Keratinocyte (primary cell): ENCODE measurements at regions not wholly inside any gene's neighbourhood (a gene's known extent, or its start where the extent isn't known, plus 50 kb on each side); places are given as distances from the start of the nearest gene placed in this dataset.

Experiments
- DNase-seq: peaks from one replicate; pipeline ENCODE4 v3.0.0-alpha.2; 2011; ENCODE audit warnings: low read depth, missing footprints, low spot score
- FAIRE-seq: peaks from 2 replicates; lab custom pipeline; 2011; peaks lifted over from hg19 to GRCh38; lab: Jason Lieb, UNC
- H2AFZ ChIP-seq: 2 replicates; pipeline ENCODE4 v1.6.0; 2012; ENCODE audit warnings: low read length, control low read depth, inconsistent platforms; ENCODE audit not compliant: control insufficient read depth
- H3K27ac ChIP-seq: 2 replicates; pipeline ENCODE4 v1.5.1; 2011; ENCODE audit warnings: low read length; ENCODE audit not compliant: control insufficient read depth, insufficient read depth
- H3K27me3 ChIP-seq: 3 replicates; pipeline ENCODE4 v1.6.0; 2011; ENCODE audit warnings: low read length; ENCODE audit not compliant: control insufficient read depth, insufficient read depth; ENCODE audit errors: extremely low read depth
- H3K36me3 ChIP-seq, 2 experiments: 2 replicates in 1 of 2; 3 replicates in 1 of 2; pipeline ENCODE4 v1.5.1; 2011; ENCODE audit warnings: low read length in 2 of 2, mild to moderate bottlenecking in 1 of 2; ENCODE audit not compliant: control insufficient read depth in 2 of 2, insufficient read depth in 2 of 2; ENCODE audit errors: extremely low read depth in 1 of 2
- H3K4me1 ChIP-seq: 3 replicates; pipeline ENCODE4 v1.5.1; 2011; ENCODE audit warnings: low read length; ENCODE audit not compliant: control insufficient read depth, insufficient read depth; ENCODE audit errors: extremely low read depth
- H3K4me2 ChIP-seq: 3 replicates; pipeline ENCODE4 v1.6.0; 2011; ENCODE audit warnings: low read depth, low read length; ENCODE audit not compliant: control insufficient read depth, insufficient read depth; ENCODE audit errors: extremely low read depth
- H3K4me3 ChIP-seq, 3 experiments: fragments of 200-600 bp in 1 of 3; sonication (generic) in 1 of 3; 2 replicates in 2 of 3; 3 replicates in 1 of 3; pipeline ENCODE4 v1.5.1; 2011 to 2016; ENCODE audit warnings: low read length in 3 of 3, mild to moderate bottlenecking in 3 of 3, control low read depth in 2 of 3, inconsistent platforms in 1 of 3, low read depth in 1 of 3, mixed read lengths in 1 of 3, mixed run types in 1 of 3, moderate library complexity in 1 of 3; ENCODE audit not compliant: control insufficient read depth in 2 of 3, insufficient read depth in 2 of 3; ENCODE audit errors: extremely low read depth in 1 of 3
- H3K79me2 ChIP-seq: 2 replicates; pipeline ENCODE4 v1.6.0; 2012; ENCODE audit warnings: low read length; ENCODE audit not compliant: control insufficient read depth, insufficient read depth
- H3K9ac ChIP-seq: 3 replicates; pipeline ENCODE4 v1.6.0; 2011; ENCODE audit warnings: low read length; ENCODE audit not compliant: control insufficient read depth, insufficient read depth; ENCODE audit errors: extremely low read depth
- H3K9me1 ChIP-seq: 3 replicates; pipeline ENCODE4 v1.6.0; 2011; ENCODE audit warnings: low read length; ENCODE audit not compliant: control insufficient read depth, insufficient read depth; ENCODE audit errors: extremely low read depth
- H3K9me3 ChIP-seq: 2 replicates; pipeline ENCODE4 v1.5.1; 2012; ENCODE audit warnings: low read depth, low read length; ENCODE audit not compliant: control insufficient read depth
- H4K20me1 ChIP-seq: 3 replicates; pipeline ENCODE4 v1.6.0; 2011; ENCODE audit warnings: low read length; ENCODE audit not compliant: control insufficient read depth, insufficient read depth; ENCODE audit errors: extremely low read depth
- CTCF ChIP-seq, 3 experiments: IDR thresholded peaks in 1 of 3; conservative IDR thresholded peaks in 1 of 3; optimal IDR thresholded peaks in 1 of 3; 2 replicates in 2 of 3; 3 replicates in 1 of 3; pipeline versions ENCODE3 to v1.5.1; 2011; ENCODE audit warnings: low read length in 3 of 3, mild to moderate bottlenecking in 3 of 3, moderate library complexity in 2 of 3, control low read depth in 1 of 3, inconsistent platforms in 1 of 3; ENCODE audit not compliant: insufficient read depth in 2 of 3; ENCODE audit errors: extremely low read depth in 1 of 3
- EZH2 ChIP-seq: IDR thresholded peaks from one replicate; pipeline ENCODE4 v1.6.1; 2012; ENCODE audit warnings: inconsistent platforms, mild to moderate bottlenecking, low read length, moderate library complexity
- dilution Hi-C: fragments of 300-500 bp; cut with MboI; formaldehyde crosslinking; loops from one replicate; pipeline ENCODE4 v1.7.0; 2020; ENCODE audit warnings: low sequenced_read_pairs; ENCODE audit not compliant: extremely low pct_ligation_motif_present

- Histone ChIP-seq H3K4me2 (no peak overlapping the region), H3K27ac (no peak overlapping the region), H3K79me2 (no peaks in the 10 kb centered on the region), H3K9me1 (no peaks in the 10 kb centered on the region), H2AFZ (no peak overlapping the region), H3K4me3 (no peak overlapping the region), H4K20me1 (no peaks in the 10 kb centered on the region), H3K4me1 (no peaks in the 10 kb centered on the region), H3K9ac (no peak overlapping the region), H3K36me3 (no peaks in the 10 kb centered on the region), H3K9me3 (no peaks in the 10 kb centered on the region), H3K27me3 (peaks cover 38% of the 10 kb centered on the region)
- DNase-seq (no peak), FAIRE-seq (no peak)
- TF ChIP-seq CTCF (optimal IDR thresholded peaks at IDR 0.05 in 1 of 3, IDR thresholded peaks at IDR 0.05 in 1 of 3, conservative IDR thresholded peaks at IDR 0.05 in 1 of 3; ENCODE audit: extremely low read depth in 1 of 3, insufficient read depth in 2 of 3, low read length in 3 of 3) (no peak), EZH2 (no peak)
- dilution Hi-C loops = no loop called here
These were observed 117.4 kb downstream of the VEGFA start for GRCh38 chr6:43887340-43887858.

GRCh38 chr6:43886717-43887339, 116.8 kb downstream of the VEGFA start:
- no peaks in the 10 kb centered on the region for H3K79me2 ChIP-seq
- no peak for FAIRE-seq
- TF ChIP-seq CTCF (optimal IDR thresholded peaks at IDR 0.05 in 1 of 3, IDR thresholded peaks at IDR 0.05 in 1 of 3, conservative IDR thresholded peaks at IDR 0.05 in 1 of 3; ENCODE audit: extremely low read depth in 1 of 3, insufficient read depth in 2 of 3, low read length in 3 of 3) (no peak), EZH2 (no peak)
- H3K36me3 ChIP-seq = no peaks in the 10 kb centered on the region
- no peak overlapping the region for H3K4me2 ChIP-seq
- H2AFZ ChIP-seq = no peak overlapping the region
- no peak overlapping the region for H3K4me3 ChIP-seq
- dilution Hi-C loops = no loop called here
- H3K9me3 ChIP-seq = no peaks in the 10 kb centered on the region
- no peak for DNase-seq
- H3K27me3 ChIP-seq = peaks cover 37% of the 10 kb centered on the region
- H3K4me1 ChIP-seq = no peaks in the 10 kb centered on the region
- H3K27ac ChIP-seq = no peak overlapping the region
- H4K20me1 ChIP-seq = no peaks in the 10 kb centered on the region
- no peaks in the 10 kb centered on the region for H3K9me1 ChIP-seq
- H3K9ac ChIP-seq = no peak overlapping the region
